ENCODE measurements at regions not wholly inside any gene's neighbourhood (a gene's known extent, or its start where the extent isn't known, plus 50 kb on each side); places are given as distances from the start of the nearest gene placed in this dataset.
A peak's percentile ranks its signal among the peaks of the same experiment; 100 is the strongest.
"Not testable (repeated sequence)": the region's sequence is repeated elsewhere in the genome, so short reads cannot be mapped to it uniquely, and the experiment has no call there.

DNA sequence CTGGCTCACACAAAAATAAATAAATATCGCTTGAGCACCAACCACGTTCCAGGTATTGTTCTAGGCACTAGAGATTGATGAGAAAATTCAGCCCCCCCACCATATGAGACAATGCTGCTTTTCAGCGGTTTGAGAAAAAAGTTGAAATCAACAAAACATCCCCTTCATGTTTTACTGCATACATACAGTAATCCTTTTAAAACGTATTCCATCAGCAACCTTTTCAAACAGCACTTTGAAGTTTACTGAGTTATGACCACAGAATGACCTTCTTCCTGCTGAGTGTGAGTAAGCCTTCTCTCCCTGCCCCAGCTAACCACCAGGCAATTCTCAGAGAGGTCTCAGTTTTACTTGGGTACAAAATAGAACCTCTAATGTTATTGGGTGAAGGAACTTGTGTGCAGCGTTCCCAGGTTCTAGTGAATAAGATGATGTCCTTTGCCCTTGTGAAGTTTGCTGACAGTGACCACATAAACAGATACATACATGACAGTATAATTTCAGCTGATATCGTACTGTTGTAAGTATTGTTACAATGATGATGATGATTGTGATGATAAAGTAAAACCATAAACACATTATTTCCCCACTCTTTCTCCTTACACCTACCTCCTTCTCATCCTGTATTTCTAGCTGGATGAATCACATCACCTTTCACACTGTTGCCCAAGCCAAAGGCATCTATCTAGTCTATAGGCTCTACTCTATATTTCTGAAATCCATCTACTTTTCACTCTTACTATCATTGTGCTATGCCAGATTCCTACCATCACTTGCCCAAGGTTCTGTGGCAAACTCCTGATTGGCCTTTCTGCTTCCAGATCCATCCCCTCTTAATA, 124.4 kb upstream of the KRR1 start:
- Mint-ChIP-seq H3K27me3 (ENCODE audit: low read depth in 3 of 3) (peaks cover 0 to 2% (median 0%) of the 10 kb centered on the region in 3 donors), H3K9me3 (peaks cover 0 to 4% (median 0%) of the 10 kb centered on the region in 6 donors), H3K27ac (peak overlapping the region in 5 of 6 donors; percentile 14 to 78 (median 48)), H3K4me3 (peak overlapping the region in 4 of 5 donors; percentile 10 to 78 (median 38)), H3K36me3 (no peaks in the 10 kb centered on the region), H3K4me1 (peaks cover 10 to 33% of the 10 kb centered on the region in 2 donors)
- peak; percentile 15 to 47 (median 24) for DNase-seq

GRCh38 chr12:75634244-75635222, 123.1 kb upstream of the KRR1 start:
- H3K9me3 Mint-ChIP-seq: peaks cover 0 to 4% (median 0%) of the 10 kb centered on the region in 6 donors
- H3K4me1 Mint-ChIP-seq: peaks cover 6 to 27% of the 10 kb centered on the region in 2 donors
- no peaks in the 10 kb centered on the region for H3K36me3 Mint-ChIP-seq
- H3K27ac Mint-ChIP-seq: peak overlapping the region in 1 of 6 donors; percentile 48
- H3K4me3 Mint-ChIP-seq: no peak overlapping the region
- no peak for DNase-seq
- peaks cover 0 to 2% (median 0%) of the 10 kb centered on the region in 3 donors for H3K27me3 Mint-ChIP-seq (ENCODE audit: low read depth in 3 of 3)

- Mint-ChIP-seq H3K4me3 (no peak overlapping the region), H3K4me1 (peaks cover 6 to 27% of the 10 kb centered on the region in 2 donors), H3K27me3 (ENCODE audit: low read depth in 3 of 3) (peaks cover 0 to 2% (median 0%) of the 10 kb centered on the region in 3 donors), H3K36me3 (no peaks in the 10 kb centered on the region), H3K9me3 (peaks cover 0 to 4% (median 0%) of the 10 kb centered on the region in 6 donors), H3K27ac (no peak overlapping the region)
- no peak for DNase-seq
These were observed 122.4 kb upstream of the KRR1 start for GRCh38 chr12:75633789-75634188.

- peaks cover 0 to 4% (median 0%) of the 10 kb centered on the region in 6 donors for H3K9me3 Mint-ChIP-seq
- H3K27me3 Mint-ChIP-seq (ENCODE audit: low read depth in 3 of 3): peaks cover 0 to 2% (median 0%) of the 10 kb centered on the region in 3 donors
- no peak overlapping the region for H3K4me3 Mint-ChIP-seq
- peaks cover 6 to 27% of the 10 kb centered on the region in 2 donors for H3K4me1 Mint-ChIP-seq
- no peak overlapping the region for H3K27ac Mint-ChIP-seq
- no peaks in the 10 kb centered on the region for H3K36me3 Mint-ChIP-seq
- DNase-seq: no peak
These were observed 121.0 kb upstream of the KRR1 start for GRCh38 chr12:75632442-75632841.

DNA sequence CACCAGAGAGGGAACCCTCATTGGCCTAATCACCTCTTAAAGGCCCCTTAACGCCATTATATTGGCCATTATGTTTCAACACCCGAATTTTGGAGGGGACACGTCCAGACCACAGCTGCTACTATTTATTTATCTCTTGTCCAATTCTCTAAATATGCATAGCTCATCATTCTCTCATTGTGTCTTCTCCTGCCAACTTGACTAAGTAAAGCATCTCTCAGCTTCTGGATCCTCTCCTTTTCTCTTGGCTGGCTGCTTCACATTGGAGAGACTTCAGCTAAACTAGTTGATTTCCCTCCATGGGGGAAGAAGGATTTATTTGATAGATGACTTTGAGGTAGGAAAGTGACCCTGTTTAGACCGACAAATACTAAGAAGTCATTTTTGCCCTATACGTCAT, 120.4 kb upstream of the KRR1 start:
- H3K27ac Mint-ChIP-seq: no peak overlapping the region
- no peak overlapping the region for H3K4me3 Mint-ChIP-seq
- H3K9me3 Mint-ChIP-seq: peaks cover 0 to 4% (median 0%) of the 10 kb centered on the region in 6 donors
- peaks cover 0 to 2% (median 0%) of the 10 kb centered on the region in 3 donors for H3K27me3 Mint-ChIP-seq (ENCODE audit: low read depth in 3 of 3)
- H3K36me3 Mint-ChIP-seq: no peaks in the 10 kb centered on the region
- no peak for DNase-seq
- H3K4me1 Mint-ChIP-seq: peaks cover 6 to 27% of the 10 kb centered on the region in 2 donors

DNA sequence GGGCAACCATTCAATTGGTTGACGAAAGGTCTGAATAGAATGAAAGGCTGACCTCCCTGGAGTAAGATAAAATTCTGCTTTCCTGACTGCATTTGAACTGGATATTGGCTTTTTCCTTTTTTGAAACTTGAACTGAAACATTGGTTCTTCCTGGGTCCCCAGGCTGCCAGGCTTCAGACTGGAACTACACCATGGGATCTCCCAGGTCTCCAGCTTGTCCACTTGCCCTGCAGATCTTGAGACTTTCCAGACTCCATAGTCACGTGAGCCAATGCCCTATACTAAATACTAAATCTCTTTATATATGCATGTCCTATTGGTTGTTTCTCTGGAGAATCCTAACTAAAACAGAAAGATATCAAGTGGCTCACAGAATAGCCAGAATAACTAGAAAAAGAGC, 118.7 kb upstream of the KRR1 start:
- Mint-ChIP-seq H3K9me3 (peaks cover 0 to 4% (median 0%) of the 10 kb centered on the region in 6 donors), H3K27me3 (ENCODE audit: low read depth in 3 of 3) (no peaks in the 10 kb centered on the region), H3K27ac (no peak overlapping the region), H3K4me1 (peaks cover 0 to 11% of the 10 kb centered on the region in 2 donors), H3K4me3 (no peak overlapping the region), H3K36me3 (no peaks in the 10 kb centered on the region)
- no peak for DNase-seq

DNA sequence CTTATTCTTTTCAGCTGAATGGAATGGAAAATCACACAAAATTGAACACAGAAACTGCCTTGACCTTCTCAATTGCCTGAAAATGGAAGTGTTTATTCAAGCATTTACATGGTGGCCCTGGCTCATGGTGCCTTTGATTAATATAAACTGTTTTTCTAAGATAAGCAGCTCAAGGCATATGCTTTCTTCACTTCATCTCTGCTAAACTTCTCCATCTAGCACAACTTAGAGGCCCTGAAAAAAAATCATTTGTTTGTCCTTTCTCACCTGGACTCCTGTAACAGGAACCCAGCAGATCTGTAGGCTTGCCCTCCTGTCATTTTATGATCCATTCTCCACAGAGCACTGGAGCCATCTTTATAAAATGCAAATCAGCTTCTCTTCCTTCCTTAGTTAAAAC, 117.5 kb upstream of the KRR1 start:
- Mint-ChIP-seq H3K4me3 (no peak overlapping the region), H3K27me3 (ENCODE audit: low read depth in 3 of 3) (no peaks in the 10 kb centered on the region), H3K27ac (no peak overlapping the region), H3K36me3 (no peaks in the 10 kb centered on the region), H3K9me3 (no peaks in the 10 kb centered on the region), H3K4me1 (no peaks in the 10 kb centered on the region)
- no peak for DNase-seq

DNA sequence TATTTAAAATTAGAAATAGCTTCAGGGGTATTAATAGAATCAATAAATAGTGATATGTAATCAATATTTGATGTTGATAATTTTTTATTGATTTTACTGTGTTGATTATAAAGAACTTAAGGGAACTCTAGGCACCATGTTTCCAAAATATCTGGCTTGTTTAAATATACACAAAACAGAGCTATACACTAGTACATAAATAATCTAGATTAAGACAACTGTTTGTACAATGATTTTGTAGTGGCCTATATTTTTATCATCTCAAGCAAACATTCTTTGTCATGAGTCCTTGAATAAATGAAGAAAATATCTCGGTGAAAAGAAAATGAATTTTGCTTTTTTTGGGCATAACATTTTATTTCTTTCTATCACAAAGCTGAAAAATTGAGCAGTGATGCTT, 117.1 kb upstream of the KRR1 start:
- no peaks in the 10 kb centered on the region for H3K27me3 Mint-ChIP-seq (ENCODE audit: low read depth in 3 of 3)
- no peak overlapping the region for H3K27ac Mint-ChIP-seq
- no peaks in the 10 kb centered on the region for H3K4me1 Mint-ChIP-seq
- no peaks in the 10 kb centered on the region for H3K9me3 Mint-ChIP-seq
- DNase-seq: no peak
- no peak overlapping the region for H3K4me3 Mint-ChIP-seq
- no peaks in the 10 kb centered on the region for H3K36me3 Mint-ChIP-seq

DNA sequence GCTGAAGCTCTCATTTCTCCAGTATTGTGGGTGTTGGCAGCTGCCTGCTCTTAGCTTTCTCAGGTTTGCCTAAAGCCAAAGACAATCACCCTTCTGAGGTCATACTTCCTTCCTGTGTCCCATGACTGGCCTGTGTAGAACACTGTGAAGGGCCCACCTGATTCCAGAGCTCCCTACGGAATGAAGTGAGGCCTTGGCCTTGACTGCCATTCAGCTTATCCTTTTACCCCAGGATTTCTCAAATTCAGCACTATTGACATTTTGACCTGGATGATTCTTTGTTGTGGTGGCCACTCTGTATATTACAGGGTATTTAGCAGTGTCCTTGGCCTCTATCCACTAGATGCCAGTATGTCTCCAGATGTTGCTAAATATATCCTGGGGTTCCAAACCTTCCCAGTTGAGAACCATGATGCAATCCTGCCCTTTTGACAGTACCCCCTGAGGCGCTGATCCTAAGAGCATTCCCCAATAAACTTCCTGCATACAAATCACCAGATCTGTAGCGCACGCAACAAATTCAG, 112.3 kb upstream of the KRR1 start:
- no peak for DNase-seq
- peaks cover 0 to 5% (median under 1%) of the 10 kb centered on the region in 6 donors for H3K9me3 Mint-ChIP-seq
- no peak overlapping the region for H3K27ac Mint-ChIP-seq
- no peaks in the 10 kb centered on the region for H3K4me1 Mint-ChIP-seq
- no peaks in the 10 kb centered on the region for H3K36me3 Mint-ChIP-seq
- no peak overlapping the region for H3K4me3 Mint-ChIP-seq
- H3K27me3 Mint-ChIP-seq (ENCODE audit: low read depth in 3 of 3): no peaks in the 10 kb centered on the region

GRCh38 chr12:75622492-75622891, 111.1 kb upstream of the KRR1 start:
- Mint-ChIP-seq H3K27ac (peak overlapping the region in 1 of 6 donors; percentile 31), H3K27me3 (ENCODE audit: low read depth in 3 of 3) (no peaks in the 10 kb centered on the region), H3K36me3 (no peaks in the 10 kb centered on the region), H3K9me3 (peaks cover 0 to 5% (median under 1%) of the 10 kb centered on the region in 6 donors), H3K4me3 (no peak overlapping the region), H3K4me1 (no peaks in the 10 kb centered on the region)
- no peak for DNase-seq

- Mint-ChIP-seq H3K9me3 (peaks cover 0 to 11% (median 8%) of the 10 kb centered on the region in 6 donors), H3K27me3 (ENCODE audit: low read depth in 3 of 3) (peaks cover 0 to 12% (median 10%) of the 10 kb centered on the region in 3 donors)
- not testable (repeated sequence) for H3K4me3 Mint-ChIP-seq, H3K4me1 Mint-ChIP-seq, DNase-seq, H3K27ac Mint-ChIP-seq, H3K36me3 Mint-ChIP-seq
These were observed 103.0 kb upstream of the KRR1 start for GRCh38 chr12:75614396-75614795.

DNA sequence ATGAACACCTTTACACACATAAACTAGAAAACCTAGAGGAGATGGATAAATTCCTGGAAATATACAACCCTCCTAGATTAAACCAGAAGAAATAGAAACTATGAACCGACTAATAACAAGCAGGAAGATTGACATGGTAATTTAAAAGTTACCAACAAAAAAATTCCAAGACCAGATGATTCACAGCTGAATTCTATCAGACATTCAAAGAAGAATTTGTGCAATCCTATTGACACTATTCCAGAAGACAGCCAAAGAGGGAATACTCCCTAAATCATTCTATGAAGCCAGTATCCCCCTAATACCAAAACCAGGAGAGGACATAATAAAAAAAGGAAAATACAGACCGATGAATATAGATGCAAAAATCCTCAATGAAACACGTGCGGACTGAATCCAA, 102.6 kb upstream of the KRR1 start:
- no peak overlapping the region for H3K4me3 Mint-ChIP-seq
- peaks cover 0 to 12% (median 10%) of the 10 kb centered on the region in 3 donors for H3K27me3 Mint-ChIP-seq (ENCODE audit: low read depth in 3 of 3)

DNA sequence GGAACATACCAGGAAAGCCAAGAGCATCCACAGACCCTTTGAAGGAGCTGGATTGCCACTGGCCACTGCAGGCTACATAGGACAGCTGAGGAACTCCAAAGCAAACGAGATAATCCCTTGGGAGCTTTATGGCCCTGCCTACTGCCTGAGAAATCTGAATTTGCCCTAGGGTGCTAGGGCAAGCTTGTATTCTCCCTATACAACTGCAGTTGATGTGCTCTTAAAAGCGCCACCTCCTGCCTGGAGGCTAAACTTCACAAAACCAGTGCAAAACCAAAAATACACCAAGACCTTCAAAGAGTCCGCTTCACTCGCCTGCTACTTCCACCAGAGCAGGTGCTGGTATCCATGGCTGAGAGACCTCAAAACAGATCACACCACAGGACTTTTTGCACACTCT, 99.6 kb upstream of the KRR1 start:
- no peak for DNase-seq
- Mint-ChIP-seq H3K27me3 (ENCODE audit: low read depth in 3 of 3) (peaks cover 0 to 12% (median 8%) of the 10 kb centered on the region in 3 donors), H3K36me3 (no peaks in the 10 kb centered on the region), H3K4me1 (no peaks in the 10 kb centered on the region), H3K9me3 (peaks cover 0 to 12% (median 5%) of the 10 kb centered on the region in 6 donors), H3K4me3 (no peak overlapping the region), H3K27ac (no peak overlapping the region)

More for the DNA sequence above, 102.6 kb upstream of the KRR1 start:
- H3K36me3 Mint-ChIP-seq: no peaks in the 10 kb centered on the region
- no peaks in the 10 kb centered on the region for H3K4me1 Mint-ChIP-seq
- peaks cover 0 to 11% (median 7%) of the 10 kb centered on the region in 6 donors for H3K9me3 Mint-ChIP-seq
- no peak for DNase-seq
- H3K27ac Mint-ChIP-seq: no peak overlapping the region

Measured in immature natural killer cell (primary cell).